LNCaP clone FGC (cell line): ENCODE measurements at regions not wholly inside any gene's neighbourhood (a gene's known extent, or its start where the extent isn't known, plus 50 kb on each side); places are given as distances from the start of the nearest gene placed in this dataset.

Experiments used
- DNase-seq: peaks from one replicate; pipeline ENCODE4 v3.0.0-alpha.2; 2011; ENCODE audit warnings: low read depth
- H3K4me3 ChIP-seq: 2 replicates; pipeline ENCODE4 v1.5.1; 2011; ENCODE audit warnings: mild to moderate bottlenecking, low read depth, low read length, control low read depth
- CTCF ChIP-seq: IDR thresholded peaks from 2 replicates; pipeline ENCODE4 v1.5.1; 2012; ENCODE audit warnings: mild to moderate bottlenecking; ENCODE audit not compliant: control insufficient read depth, insufficient read depth; ENCODE audit errors: extremely low read depth

- DNase-seq, result no peak
- TF ChIP-seq CTCF, result no peak
- no peak overlapping the region for H3K4me3 ChIP-seq
Observed at GRCh38 chr2:217618744-217619143, 384.1 kb downstream of the TNS1 start.

DNA sequence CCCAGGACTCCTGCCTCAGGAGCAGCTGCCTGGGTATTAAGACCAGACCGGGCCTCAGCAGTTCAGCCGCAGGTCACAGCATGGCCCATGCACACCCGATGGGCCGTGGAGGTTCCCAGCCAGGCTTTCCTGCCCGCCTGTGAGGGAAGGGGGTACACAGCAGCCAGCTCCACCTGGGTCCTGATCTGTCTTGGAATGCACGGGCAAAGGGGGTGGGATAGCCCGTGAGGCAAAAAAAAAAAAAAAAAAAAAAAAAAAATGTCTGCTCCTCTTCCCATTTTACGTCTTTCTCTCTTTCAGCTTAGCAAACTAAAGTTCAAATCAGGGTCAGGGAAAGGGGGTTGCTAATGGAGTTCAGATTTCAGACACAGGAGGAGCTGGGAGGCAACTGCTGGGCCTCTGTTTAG, 385.2 kb downstream of the TNS1 start:
- TF ChIP-seq CTCF, result no peak
- no peak for DNase-seq
- no peak overlapping the region for H3K4me3 ChIP-seq

- no peak for DNase-seq
- H3K4me3 ChIP-seq, result no peak overlapping the region
- no peak for TF ChIP-seq CTCF
Observed at GRCh38 chr2:217616936-217617335, 385.9 kb downstream of the TNS1 start.

DNA sequence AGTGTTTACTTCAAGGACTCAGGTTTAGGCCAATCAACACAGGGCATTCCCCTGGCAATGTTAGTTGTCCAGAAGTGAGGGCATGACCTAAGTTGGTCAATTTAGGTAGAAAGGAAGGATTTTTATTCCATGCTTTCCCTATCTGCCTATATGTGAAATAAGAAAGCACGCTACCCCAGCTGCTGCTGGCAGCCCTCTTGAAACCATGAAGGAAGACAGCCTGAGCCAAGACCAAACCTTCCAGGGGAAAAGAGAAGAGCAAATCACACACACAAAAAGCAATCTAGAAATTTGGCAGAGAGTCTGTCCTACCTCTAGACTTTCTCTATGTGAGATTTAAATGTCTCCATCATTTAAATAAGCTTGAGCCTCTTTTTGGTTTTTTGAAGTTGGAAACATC, 387.6 kb downstream of the TNS1 start:
- no peak for DNase-seq
- TF ChIP-seq CTCF, result no peak

DNA sequence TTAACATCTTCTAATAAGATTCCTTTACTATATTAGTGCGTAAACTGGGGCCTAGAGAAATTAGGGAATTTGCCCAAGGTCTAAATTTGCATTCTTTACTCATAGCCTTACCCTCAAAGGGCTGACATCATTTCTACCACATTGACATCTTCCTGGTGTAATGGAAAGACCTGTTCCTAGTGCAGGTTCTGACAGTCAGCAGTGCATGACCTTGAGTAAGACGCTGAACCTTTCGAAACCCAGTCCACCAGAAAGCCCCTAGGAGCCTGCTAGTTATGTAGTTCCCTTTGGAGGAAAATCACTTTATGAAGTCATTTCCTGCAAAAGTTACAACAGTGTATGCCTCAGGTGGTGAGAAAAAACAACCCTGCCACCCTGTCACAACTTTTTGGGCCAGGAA, 388.3 kb downstream of the TNS1 start:
- no peak for DNase-seq
- TF ChIP-seq CTCF, result no peak
- no peak overlapping the region for H3K4me3 ChIP-seq

More for the DNA sequence above, 387.6 kb downstream of the TNS1 start:
- H3K4me3 ChIP-seq, result no peak overlapping the region

DNA sequence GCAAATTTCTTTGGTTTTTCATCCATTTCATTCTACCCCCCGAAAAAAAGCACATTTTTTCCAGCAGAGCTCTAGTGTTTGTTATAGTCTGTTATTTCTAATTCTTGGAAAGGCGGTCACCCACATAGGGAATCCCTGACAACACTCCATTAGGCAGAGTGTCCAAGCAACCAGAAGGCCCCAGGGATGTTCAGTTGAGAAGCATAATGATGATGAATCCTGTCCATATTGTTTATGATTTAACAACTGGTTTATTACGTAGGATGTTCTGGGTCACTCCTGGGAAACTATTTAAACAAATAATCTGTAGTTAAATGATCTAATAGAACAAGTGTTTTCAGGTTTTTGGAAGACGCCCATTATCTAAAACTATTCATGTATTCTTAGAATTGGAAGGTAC, 388.7 kb downstream of the TNS1 start:
- no peak for TF ChIP-seq CTCF
- no peak overlapping the region for H3K4me3 ChIP-seq
- no peak for DNase-seq

GRCh38 chr2:217612920-217613319, 389.9 kb downstream of the TNS1 start:
- DNase-seq, result no peak
- no peak for TF ChIP-seq CTCF
- no peak overlapping the region for H3K4me3 ChIP-seq
